Thoracic aorta (tissue), 2 donors: ENCODE measurements at regions not wholly inside any gene's neighbourhood (a gene's known extent, or its start where the extent isn't known, plus 50 kb on each side); places are given as distances from the start of the nearest gene placed in this dataset.

Experiments
- ATAC-seq: fragments of 150-250 bp; one replicate; pipeline ENCODE4 v1.8.0; 2017; ENCODE audit warnings: low read depth; ENCODE audit not compliant: insufficient number of reproducible peaks, low FRiP score
- DNase-seq: peaks from one replicate; pipeline ENCODE4 v3.0.0-alpha.2; 2020; ENCODE audit warnings: low spot score
- H3K27ac ChIP-seq, 2 donors: fragments of 200-600 bp; sonication (generic); 1 replicate in 1 of 2; 2 replicates in 1 of 2; pipeline ENCODE4 v1.5.1; 2016; ENCODE audit warnings: mild to moderate bottlenecking in 2 of 2, moderate library complexity in 2 of 2
- H3K27me3 ChIP-seq: fragments of 200-600 bp; sonication (generic); replicated peaks from 2 replicates; pipeline ENCODE4 v1.6.0; 2016; ENCODE audit warnings: mild to moderate bottlenecking; ENCODE audit not compliant: insufficient read depth
- H3K36me3 ChIP-seq: fragments of 200-600 bp; sonication (generic); one replicate; pipeline ENCODE4 v1.5.1; 2016
- H3K4me1 ChIP-seq, 2 donors: fragments of 200-600 bp; sonication (generic); 1 replicate in 1 of 2; 2 replicates in 1 of 2; pipeline versions ENCODE4 v1.5.1 to v1.6.0; 2016; ENCODE audit warnings: low read depth in 2 of 2, mild to moderate bottlenecking in 1 of 2; ENCODE audit not compliant: control insufficient read depth in 1 of 2
- H3K4me3 ChIP-seq: fragments of 200-600 bp; sonication (generic); 2 replicates; pipeline ENCODE4 v1.5.1; 2016; ENCODE audit warnings: mild to moderate bottlenecking
- H3K9me3 ChIP-seq: fragments of 200-600 bp; sonication (generic); 2 replicates; pipeline ENCODE4 v1.5.1; 2016
- TF ChIP-seq, protein P1 (sequence below): fragments of 200-600 bp; sonication (generic); IDR thresholded peaks from one replicate; pipeline ENCODE4 v1.5.1; 2019; ENCODE audit warnings: antibody characterized with exemption

DNA sequence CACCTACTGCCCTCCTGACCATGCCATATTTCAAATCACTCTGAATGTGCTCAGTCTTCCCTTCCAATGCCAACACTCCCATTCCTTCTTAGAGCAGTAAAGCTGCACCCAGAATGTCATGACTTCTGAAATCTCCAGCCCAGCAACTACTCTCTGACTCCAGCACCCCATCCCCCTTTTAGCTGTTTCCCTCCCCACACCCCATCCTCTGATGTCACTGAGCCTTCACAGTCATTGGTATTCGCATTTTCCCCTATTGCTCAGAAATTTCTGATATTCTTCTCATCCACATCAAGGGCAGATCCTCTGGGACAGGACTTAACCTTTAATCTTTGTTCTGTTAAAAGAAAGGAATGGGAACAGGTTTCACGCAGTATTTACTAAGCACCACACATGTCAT, 67.1 kb upstream of the SLC4A11 start:
- DNase-seq (no peak), ATAC-seq (no peak)
- TF ChIP-seq, protein P1, sequence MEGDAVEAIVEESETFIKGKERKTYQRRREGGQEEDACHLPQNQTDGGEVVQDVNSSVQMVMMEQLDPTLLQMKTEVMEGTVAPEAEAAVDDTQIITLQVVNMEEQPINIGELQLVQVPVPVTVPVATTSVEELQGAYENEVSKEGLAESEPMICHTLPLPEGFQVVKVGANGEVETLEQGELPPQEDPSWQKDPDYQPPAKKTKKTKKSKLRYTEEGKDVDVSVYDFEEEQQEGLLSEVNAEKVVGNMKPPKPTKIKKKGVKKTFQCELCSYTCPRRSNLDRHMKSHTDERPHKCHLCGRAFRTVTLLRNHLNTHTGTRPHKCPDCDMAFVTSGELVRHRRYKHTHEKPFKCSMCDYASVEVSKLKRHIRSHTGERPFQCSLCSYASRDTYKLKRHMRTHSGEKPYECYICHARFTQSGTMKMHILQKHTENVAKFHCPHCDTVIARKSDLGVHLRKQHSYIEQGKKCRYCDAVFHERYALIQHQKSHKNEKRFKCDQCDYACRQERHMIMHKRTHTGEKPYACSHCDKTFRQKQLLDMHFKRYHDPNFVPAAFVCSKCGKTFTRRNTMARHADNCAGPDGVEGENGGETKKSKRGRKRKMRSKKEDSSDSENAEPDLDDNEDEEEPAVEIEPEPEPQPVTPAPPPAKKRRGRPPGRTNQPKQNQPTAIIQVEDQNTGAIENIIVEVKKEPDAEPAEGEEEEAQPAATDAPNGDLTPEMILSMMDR, result no peak
- Histone ChIP-seq H3K27ac (no peak overlapping the region), H3K27me3 (no peaks in the 10 kb centered on the region), H3K4me1 (no peaks in the 10 kb centered on the region), H3K4me3 (no peak overlapping the region), H3K9me3 (no peaks in the 10 kb centered on the region), H3K36me3 (peaks cover 32% of the 10 kb centered on the region)

DNA sequence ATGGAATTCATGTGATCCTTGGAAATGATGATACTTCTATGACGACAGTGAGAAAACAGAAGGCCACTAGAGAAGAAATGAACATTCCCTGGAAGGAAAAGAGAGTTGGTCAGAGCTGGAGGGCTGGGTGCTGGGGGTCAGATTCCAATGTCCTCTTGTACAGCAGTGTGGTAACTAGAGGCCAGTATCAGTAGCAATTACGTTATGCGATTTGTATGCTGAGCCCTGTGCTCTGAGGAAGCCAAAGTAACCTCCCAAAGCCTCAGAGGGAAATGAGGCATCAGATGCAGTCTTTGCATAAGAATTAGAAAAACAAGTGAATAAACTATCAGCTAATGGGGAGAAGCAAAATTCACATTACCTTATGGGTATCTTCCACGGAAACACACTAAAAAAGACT, 65.5 kb upstream of the SLC4A11 start:
- Histone ChIP-seq H3K4me1 (no peaks in the 10 kb centered on the region), H3K4me3 (no peak overlapping the region), H3K27me3 (no peaks in the 10 kb centered on the region), H3K36me3 (peaks cover 30% of the 10 kb centered on the region), H3K9me3 (no peaks in the 10 kb centered on the region), H3K27ac (no peak overlapping the region)
- DNase-seq (no peak), ATAC-seq (no peak)
- TF ChIP-seq, protein P1, result no peak

DNA sequence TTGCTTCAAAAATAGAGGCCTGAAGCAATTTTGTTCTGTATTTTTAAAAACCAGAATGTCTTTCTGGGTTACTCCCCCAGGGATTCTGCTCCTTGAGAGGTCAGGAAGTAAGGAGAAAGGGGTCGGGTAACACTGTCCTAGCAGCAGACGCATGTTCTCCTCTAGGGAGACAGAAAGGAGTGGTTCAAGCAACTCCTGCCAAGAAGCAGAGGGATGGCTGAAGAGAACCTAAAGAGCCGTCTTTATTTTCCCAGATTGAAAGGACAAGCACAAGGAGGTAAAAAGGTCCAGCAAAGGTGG, 58.0 kb upstream of the SLC4A11 start:
- no peak for ATAC-seq
- H3K36me3 ChIP-seq, result peaks cover 58% of the 10 kb centered on the region
- no peaks in the 10 kb centered on the region for H3K4me1 ChIP-seq
- H3K27me3 ChIP-seq, result no peaks in the 10 kb centered on the region
- no peak overlapping the region for H3K27ac ChIP-seq
- TF ChIP-seq, protein P1, result no peak
- DNase-seq, result no peak
- no peak overlapping the region for H3K4me3 ChIP-seq
- H3K9me3 ChIP-seq, result no peaks in the 10 kb centered on the region

DNA sequence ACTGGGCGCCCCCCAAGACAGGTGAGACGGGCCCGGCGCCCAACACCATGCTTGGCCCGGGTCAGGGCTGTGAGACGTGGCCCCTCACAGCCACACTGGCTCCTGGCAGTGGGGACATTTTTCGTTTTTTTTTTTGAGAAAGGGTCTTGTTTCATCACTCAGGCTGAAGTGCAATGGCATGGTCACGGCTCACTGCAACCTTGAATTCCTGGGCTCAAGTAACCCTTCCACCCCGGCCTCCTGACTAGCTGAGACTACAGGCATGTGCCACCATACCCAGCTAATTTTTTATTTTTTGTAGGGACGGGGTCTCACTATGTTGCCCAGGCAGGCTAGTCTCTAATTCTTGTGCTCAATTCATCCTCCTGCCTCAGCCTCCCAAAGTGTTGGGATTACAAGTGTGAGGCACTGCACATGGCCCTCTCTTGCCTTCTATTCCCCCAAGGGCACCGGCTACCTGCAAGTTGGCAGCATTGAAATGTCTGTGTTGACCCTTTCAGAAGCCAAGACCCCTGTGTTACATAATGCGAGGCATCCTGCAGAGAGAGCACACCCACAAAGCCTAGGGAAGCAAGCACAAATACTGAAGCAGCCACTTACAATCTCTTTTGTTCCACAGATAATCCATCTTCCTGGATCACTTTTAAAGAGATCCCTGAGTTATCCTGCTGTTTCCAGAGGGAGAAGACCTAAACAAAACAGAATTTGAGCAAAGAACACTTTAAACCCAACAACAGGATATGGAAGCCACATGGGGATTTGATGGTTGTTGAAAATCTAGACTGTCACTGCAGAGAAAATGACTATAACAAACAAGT, 57.5 kb upstream of the SLC4A11 start:
- Histone ChIP-seq H3K36me3 (peaks cover 63% of the 10 kb centered on the region), H3K9me3 (no peaks in the 10 kb centered on the region), H3K4me3 (no peak overlapping the region), H3K27ac (no peak overlapping the region), H3K4me1 (no peaks in the 10 kb centered on the region), H3K27me3 (no peaks in the 10 kb centered on the region)
- TF ChIP-seq, protein P1, result no peak
- ATAC-seq (no peak), DNase-seq (no peak)
